ENCODE measurements at regions not wholly inside any gene's neighbourhood (a gene's known extent, or its start where the extent isn't known, plus 50 kb on each side); places are given as distances from the start of the nearest gene placed in this dataset.

- no peaks in the 10 kb centered on the region for H3K36me3 Mint-ChIP-seq
- H3K27me3 Mint-ChIP-seq, result no peaks in the 10 kb centered on the region
- no peaks in the 10 kb centered on the region for H3K4me1 Mint-ChIP-seq
- no peak overlapping the region for H3K4me3 Mint-ChIP-seq
- no peaks in the 10 kb centered on the region for H3K9me3 Mint-ChIP-seq
- no peak overlapping the region for H3K27ac Mint-ChIP-seq
These were observed 325.7 kb downstream of the TFEC start for GRCh38 chr7:115704884-115705283.

- Mint-ChIP-seq H3K4me3 (no peak overlapping the region), H3K27ac (no peak overlapping the region), H3K27me3 (no peaks in the 10 kb centered on the region), H3K9me3 (peaks cover 0 to 4% (median 0%) of the 10 kb centered on the region in 3 donors), H3K36me3 (no peaks in the 10 kb centered on the region), H3K4me1 (no peaks in the 10 kb centered on the region)
These were observed 329.4 kb downstream of the TFEC start for GRCh38 chr7:115701141-115701540.

GRCh38 chr7:115694424-115694823 is 336.1 kb downstream of the TFEC start:
- Mint-ChIP-seq H3K36me3 (no peaks in the 10 kb centered on the region), H3K4me3 (no peak overlapping the region), H3K4me1 (peaks cover 0 to 7% (median 0%) of the 10 kb centered on the region in 3 donors), H3K27ac (no peak overlapping the region), H3K9me3 (peaks cover 3 to 7% (median 7%) of the 10 kb centered on the region in 3 donors), H3K27me3 (no peaks in the 10 kb centered on the region)

- no peaks in the 10 kb centered on the region for H3K27me3 Mint-ChIP-seq
- H3K4me1 Mint-ChIP-seq, result peaks cover 0 to 7% (median 0%) of the 10 kb centered on the region in 3 donors
- H3K9me3 Mint-ChIP-seq, result peaks cover 3 to 7% (median 7%) of the 10 kb centered on the region in 3 donors
- H3K36me3 Mint-ChIP-seq, result no peaks in the 10 kb centered on the region
- H3K4me3 Mint-ChIP-seq, result peak overlapping the region in 1 of 4 donors; percentile 43
- H3K27ac Mint-ChIP-seq, result peak overlapping the region in 1 of 3 donors; percentile 90
These were observed 336.8 kb downstream of the TFEC start for GRCh38 chr7:115693779-115694178.

GRCh38 chr7:115689941-115690340 is 340.6 kb downstream of the TFEC start:
- no peaks in the 10 kb centered on the region for H3K36me3 Mint-ChIP-seq
- H3K27ac Mint-ChIP-seq, result no peak overlapping the region
- no peak overlapping the region for H3K4me3 Mint-ChIP-seq
- H3K27me3 Mint-ChIP-seq, result no peaks in the 10 kb centered on the region
- peaks cover 3 to 7% (median 3%) of the 10 kb centered on the region in 3 donors for H3K9me3 Mint-ChIP-seq
- H3K4me1 Mint-ChIP-seq, result peaks cover 0 to 7% (median 0%) of the 10 kb centered on the region in 3 donors

GRCh38 chr7:115683093-115683492 is 347.5 kb downstream of the TFEC start:
- no peaks in the 10 kb centered on the region for H3K9me3 Mint-ChIP-seq
- H3K27me3 Mint-ChIP-seq, result no peaks in the 10 kb centered on the region
- no peaks in the 10 kb centered on the region for H3K4me1 Mint-ChIP-seq
- no peak overlapping the region for H3K4me3 Mint-ChIP-seq
- no peaks in the 10 kb centered on the region for H3K36me3 Mint-ChIP-seq
- H3K27ac Mint-ChIP-seq, result no peak overlapping the region

- no peaks in the 10 kb centered on the region for H3K4me1 Mint-ChIP-seq
- H3K36me3 Mint-ChIP-seq, result no peaks in the 10 kb centered on the region
- no peaks in the 10 kb centered on the region for H3K27me3 Mint-ChIP-seq
- no peak overlapping the region for H3K4me3 Mint-ChIP-seq
- no peak overlapping the region for H3K27ac Mint-ChIP-seq
- H3K9me3 Mint-ChIP-seq, result no peaks in the 10 kb centered on the region
These were observed 348.1 kb downstream of the TFEC start for GRCh38 chr7:115682507-115682906.

- no peaks in the 10 kb centered on the region for H3K36me3 Mint-ChIP-seq
- no peak overlapping the region for H3K4me3 Mint-ChIP-seq
These were observed 349.6 kb downstream of the TFEC start for GRCh38 chr7:115680921-115681320.

GRCh38 chr7:115679976-115680375 is 350.6 kb downstream of the TFEC start:
- Mint-ChIP-seq H3K9me3 (no peaks in the 10 kb centered on the region), H3K36me3 (no peaks in the 10 kb centered on the region), H3K27me3 (no peaks in the 10 kb centered on the region), H3K27ac (no peak overlapping the region), H3K4me3 (no peak overlapping the region), H3K4me1 (no peaks in the 10 kb centered on the region)

More at GRCh38 chr7:115680921-115681320, 349.6 kb downstream of the TFEC start:
- no peaks in the 10 kb centered on the region for H3K4me1 Mint-ChIP-seq
- no peaks in the 10 kb centered on the region for H3K27me3 Mint-ChIP-seq
- H3K9me3 Mint-ChIP-seq, result no peaks in the 10 kb centered on the region
- peak overlapping the region in 1 of 3 donors; percentile 47 for H3K27ac Mint-ChIP-seq

- no peaks in the 10 kb centered on the region for H3K36me3 Mint-ChIP-seq
- no peak overlapping the region for H3K4me3 Mint-ChIP-seq
- no peaks in the 10 kb centered on the region for H3K27me3 Mint-ChIP-seq
- H3K9me3 Mint-ChIP-seq, result no peaks in the 10 kb centered on the region
- H3K27ac Mint-ChIP-seq, result no peak overlapping the region
- no peaks in the 10 kb centered on the region for H3K4me1 Mint-ChIP-seq
These were observed 351.1 kb downstream of the TFEC start for GRCh38 chr7:115679423-115679822.

- Mint-ChIP-seq H3K36me3 (no peaks in the 10 kb centered on the region), H3K9me3 (no peaks in the 10 kb centered on the region), H3K27ac (no peak overlapping the region), H3K4me3 (no peak overlapping the region), H3K27me3 (no peaks in the 10 kb centered on the region), H3K4me1 (no peaks in the 10 kb centered on the region)
These were observed 352.2 kb downstream of the TFEC start for GRCh38 chr7:115678086-115678982.

- no peaks in the 10 kb centered on the region for H3K9me3 Mint-ChIP-seq
- no peaks in the 10 kb centered on the region for H3K27me3 Mint-ChIP-seq
- H3K36me3 Mint-ChIP-seq, result no peaks in the 10 kb centered on the region
- H3K4me1 Mint-ChIP-seq, result no peaks in the 10 kb centered on the region
- H3K4me3 Mint-ChIP-seq, result no peak overlapping the region
- H3K27ac Mint-ChIP-seq, result no peak overlapping the region
These were observed 353.9 kb downstream of the TFEC start for GRCh38 chr7:115676707-115677106.

- no peaks in the 10 kb centered on the region for H3K9me3 Mint-ChIP-seq
- no peaks in the 10 kb centered on the region for H3K36me3 Mint-ChIP-seq
- H3K27me3 Mint-ChIP-seq, result no peaks in the 10 kb centered on the region
- H3K4me1 Mint-ChIP-seq, result no peaks in the 10 kb centered on the region
- no peak overlapping the region for H3K27ac Mint-ChIP-seq
- no peak overlapping the region for H3K4me3 Mint-ChIP-seq
These were observed 354.5 kb downstream of the TFEC start for GRCh38 chr7:115676080-115676479.

GRCh38 chr7:115674467-115675024 is 356.0 kb downstream of the TFEC start:
- Mint-ChIP-seq H3K4me3 (no peak overlapping the region), H3K27me3 (no peaks in the 10 kb centered on the region), H3K27ac (no peak overlapping the region), H3K36me3 (no peaks in the 10 kb centered on the region), H3K4me1 (no peaks in the 10 kb centered on the region), H3K9me3 (no peaks in the 10 kb centered on the region)

- Mint-ChIP-seq H3K4me1 (no peaks in the 10 kb centered on the region), H3K36me3 (no peaks in the 10 kb centered on the region), H3K27ac (no peak overlapping the region), H3K27me3 (peaks cover 1% of the 10 kb centered on the region), H3K4me3 (no peak overlapping the region), H3K9me3 (no peaks in the 10 kb centered on the region)
These were observed 358.5 kb downstream of the TFEC start for GRCh38 chr7:115672024-115672423.

- Mint-ChIP-seq H3K4me1 (no peaks in the 10 kb centered on the region), H3K9me3 (peaks cover 0 to 1% (median 0%) of the 10 kb centered on the region in 3 donors), H3K36me3 (no peaks in the 10 kb centered on the region), H3K27ac (no peak overlapping the region), H3K4me3 (no peak overlapping the region), H3K27me3 (no peaks in the 10 kb centered on the region)
These were observed 367.9 kb downstream of the TFEC start for GRCh38 chr7:115662676-115663075.

Measured in IgD-negative memory B cell (primary cell).